ENCODE measurements at regions not wholly inside any gene's neighbourhood (a gene's known extent, or its start where the extent isn't known, plus 50 kb on each side); places are given as distances from the start of the nearest gene placed in this dataset.
"Not testable (repeated sequence)": the region's sequence is repeated elsewhere in the genome, so short reads cannot be mapped to it uniquely, and the experiment has no call there.

DNA sequence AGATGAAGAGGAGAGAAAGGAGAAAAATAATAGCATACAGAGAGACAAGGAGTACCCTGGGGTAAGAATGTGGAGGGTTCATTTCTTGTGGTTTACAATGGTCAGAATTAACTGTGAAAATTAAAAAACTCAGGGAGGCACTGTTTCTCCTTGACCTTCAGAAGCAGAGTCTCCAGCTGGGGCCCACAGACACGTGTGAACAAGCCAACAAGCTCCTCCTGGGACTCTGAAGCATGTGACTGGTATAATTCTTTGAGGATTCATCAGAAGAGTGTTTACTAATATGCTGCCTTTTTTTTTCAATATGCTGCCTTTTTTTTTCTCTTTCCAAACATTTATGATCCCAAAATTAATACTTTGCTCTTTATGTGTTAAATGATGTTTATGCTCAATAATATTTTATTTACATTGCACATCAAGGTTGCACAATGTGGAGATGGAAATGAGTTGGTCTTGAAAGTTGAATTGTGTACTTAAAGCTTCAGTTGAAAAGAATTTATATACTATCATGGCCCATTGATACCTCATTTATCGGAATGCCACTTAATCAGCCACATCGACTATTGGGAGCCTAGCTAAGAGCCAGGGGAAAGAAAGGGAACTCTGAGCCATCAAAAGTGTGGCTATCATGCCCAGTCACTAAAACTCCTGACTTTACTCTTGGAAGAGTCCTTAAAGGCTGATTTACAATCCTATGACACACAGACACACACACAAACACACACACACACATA, 134.7 kb upstream of the RHOBTB1 start:
- no peak for DNase-seq

DNA sequence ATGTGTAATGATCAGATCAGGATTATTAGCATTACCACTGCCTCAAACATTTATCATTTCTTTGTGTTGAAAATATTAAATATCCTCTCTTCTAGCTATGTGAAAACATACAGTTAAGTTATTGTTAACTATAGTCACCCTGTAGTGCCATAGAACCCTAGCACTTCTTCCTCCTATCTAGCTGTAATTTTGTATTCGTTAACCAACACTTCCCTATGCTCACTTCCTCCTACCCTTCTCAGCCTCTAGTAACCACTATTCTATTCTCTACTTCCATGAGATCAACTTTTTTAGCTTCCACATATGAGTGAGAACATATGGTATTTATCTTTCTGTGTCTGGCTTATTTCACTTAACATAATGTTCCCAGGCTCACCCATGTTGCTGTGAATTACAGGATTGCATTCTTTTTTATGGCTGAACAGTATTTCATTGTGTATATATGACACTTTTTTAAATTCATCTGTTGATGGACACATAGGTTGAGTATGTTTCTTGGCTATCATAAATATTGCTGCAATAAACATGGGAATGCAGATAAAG, 132.7 kb upstream of the RHOBTB1 start:
- no peak for DNase-seq

DNA sequence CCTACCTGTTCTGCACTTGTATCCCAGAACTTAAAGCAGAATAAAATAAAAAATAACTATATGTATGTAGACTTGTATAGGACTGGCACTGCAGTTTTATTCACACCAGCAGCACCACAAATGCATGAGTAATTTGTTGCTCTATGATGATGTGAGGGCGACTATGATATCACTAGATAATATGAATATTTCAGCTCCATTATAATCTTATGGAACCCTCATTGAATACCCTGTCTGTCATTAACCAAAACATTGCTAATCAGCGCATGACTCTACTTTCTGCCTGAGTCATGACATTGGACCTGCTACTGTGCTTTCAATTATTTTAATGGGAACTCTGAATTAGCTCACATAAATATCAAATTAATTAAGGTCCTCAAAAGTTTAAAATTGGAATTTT, 129.4 kb upstream of the RHOBTB1 start:
- DNase-seq, result no peak

DNA sequence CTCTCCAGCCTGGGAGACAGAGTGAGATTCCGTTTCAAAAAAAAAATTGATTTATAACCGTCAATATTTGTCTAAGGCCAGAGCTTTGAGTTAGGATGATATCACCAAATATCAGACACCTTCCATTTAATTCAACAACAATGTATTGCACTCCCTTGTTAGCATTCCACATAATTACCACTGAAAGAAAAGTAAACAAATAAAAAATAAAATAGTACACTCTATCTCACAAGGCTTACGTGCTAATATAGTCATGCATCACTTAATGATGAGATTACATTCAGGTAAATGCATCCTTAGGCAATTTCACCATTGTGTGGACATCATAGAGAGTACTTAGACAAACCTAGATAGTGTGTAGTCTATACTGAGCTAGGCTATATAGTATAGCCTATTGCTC, 127.6 kb upstream of the RHOBTB1 start:
- DNase-seq, result no peak

DNA sequence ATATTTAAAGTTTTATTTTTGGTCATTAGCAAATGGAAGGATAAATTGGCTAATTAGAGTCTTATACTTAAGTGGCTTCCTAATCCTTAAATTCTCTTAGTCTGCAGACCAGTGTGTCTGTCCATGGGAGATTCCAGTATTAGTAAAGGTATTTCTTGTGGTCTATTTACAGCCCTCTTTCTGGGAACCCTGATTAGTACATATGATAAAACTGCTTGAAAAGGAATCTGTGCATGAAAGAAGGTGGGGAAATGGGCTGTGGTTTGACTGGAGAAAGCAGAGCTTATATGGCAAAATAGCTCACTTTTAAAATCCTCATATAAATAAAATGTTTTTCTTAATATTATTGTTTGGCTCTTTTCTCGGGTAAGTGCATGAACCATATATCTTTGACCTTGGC, 124.5 kb upstream of the RHOBTB1 start:
- no peak for DNase-seq

DNA sequence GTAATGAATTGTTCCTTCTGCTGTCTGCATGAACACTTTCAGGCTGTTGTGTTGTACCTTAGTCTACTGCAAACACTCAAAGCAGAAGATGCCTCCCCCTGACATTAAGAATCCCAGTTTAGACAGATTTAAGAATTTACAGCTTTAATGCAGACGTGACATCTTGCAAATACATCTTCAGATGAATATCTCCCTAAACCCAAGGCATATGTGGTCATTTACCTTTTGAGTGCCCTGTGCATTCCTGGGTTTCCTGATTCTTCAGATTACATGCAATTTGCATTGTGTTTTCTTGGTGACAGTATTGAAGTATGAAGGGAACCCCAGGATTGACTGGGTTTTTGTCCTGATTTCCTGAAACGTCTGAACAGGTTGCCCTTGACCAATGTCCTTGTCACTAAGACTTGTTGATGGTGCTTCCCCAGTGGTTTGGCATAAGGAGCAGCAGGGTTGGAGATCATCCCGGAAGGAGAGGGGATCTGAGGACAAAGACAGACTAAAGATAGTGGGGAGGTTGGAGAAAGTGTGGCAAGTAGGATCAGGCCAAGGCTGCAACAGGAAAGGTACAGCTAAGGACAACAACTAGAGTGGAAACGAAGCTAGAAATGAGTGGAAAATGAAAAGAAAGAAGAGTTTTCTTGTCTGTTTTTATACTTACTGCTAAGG, 123.8 kb upstream of the RHOBTB1 start:
- no peak for DNase-seq

DNA sequence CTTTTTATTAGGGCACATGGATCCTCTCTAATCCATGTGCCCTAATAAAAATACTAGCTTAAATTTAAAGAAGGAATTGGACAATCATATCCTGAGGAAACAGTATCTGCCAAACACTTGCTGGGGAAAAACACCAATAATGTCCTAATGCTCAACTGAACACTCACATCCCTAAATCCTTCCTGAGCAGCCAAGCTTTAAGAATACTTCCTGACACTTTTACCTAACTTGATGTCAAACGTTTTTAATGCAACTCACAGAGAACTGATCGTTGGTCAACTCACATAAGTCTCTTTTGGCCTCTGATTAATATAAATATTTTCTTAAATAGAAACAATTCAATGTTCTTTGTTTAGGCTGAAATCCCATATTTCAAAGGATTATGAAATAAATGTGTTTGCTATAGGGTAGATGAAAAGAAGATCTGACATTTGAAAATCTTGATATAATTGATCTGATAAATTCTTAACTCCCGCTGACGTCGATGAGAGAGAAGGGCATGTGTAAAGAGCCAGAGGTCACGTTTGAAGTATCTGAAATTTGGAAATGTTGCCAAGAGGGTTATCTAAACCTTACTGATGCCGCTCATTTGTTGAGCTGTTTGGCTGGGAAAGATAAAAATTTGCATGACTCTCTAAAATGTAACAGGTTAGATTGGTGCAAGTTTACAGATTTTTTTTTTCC, 122.8 kb upstream of the RHOBTB1 start:
- no peak for DNase-seq

DNA sequence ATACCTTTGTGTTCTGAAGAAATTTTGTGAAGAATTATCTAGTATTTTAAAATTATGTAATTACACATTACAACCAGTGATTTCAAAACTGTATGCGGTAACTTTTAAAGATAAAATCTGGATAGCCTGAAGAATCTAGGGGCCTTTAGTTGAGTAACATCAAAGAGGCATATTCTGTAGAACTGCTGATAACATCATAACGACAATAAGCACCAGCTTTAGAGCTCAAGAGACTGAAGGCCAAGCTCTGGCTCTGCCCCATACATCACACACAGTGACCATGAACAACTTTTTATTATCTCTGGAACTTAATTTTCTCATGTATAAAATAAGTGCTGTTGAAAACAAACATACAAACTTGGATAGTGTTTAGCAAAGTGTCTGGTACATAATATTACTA, 121.1 kb upstream of the RHOBTB1 start:
- no peak for DNase-seq

DNA sequence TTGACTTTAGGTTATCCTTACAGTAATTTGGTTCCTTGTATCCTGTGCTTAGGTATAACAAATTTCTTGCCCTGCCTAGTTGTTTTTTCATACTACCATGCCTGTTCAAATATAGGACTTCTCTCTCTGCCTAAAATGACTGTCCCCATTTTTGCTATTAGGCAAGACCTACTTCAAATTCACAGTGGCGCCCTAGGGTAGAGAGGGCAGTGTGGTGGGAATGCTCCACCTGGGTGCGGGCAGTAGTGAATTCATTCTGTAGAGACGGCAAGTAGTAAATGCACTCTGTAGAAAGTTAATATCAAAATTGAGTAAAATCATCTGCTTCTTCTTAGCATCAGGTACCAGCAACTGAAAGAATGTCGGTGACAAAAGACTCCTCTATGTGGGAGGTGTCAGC, 120.4 kb upstream of the RHOBTB1 start:
- DNase-seq, result no peak

DNA sequence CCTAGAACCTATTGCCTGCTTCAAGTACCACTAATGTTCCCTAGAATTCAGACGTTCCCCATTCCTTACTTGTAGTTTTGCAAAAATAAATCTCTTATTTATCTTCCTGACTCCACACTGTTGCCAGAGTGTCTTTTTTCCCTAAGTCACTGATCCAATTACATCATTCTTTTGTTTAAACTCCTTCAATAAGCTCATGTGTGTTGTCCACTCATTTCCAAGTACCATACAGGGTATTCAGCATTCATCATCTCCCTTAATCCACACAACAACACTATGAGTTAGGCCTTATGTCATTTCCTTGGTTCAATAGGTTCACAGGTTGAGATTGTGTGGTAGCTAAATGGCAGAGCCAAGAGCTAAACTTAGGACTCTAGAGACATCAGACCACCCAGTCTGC, 119.9 kb upstream of the RHOBTB1 start:
- no peak for DNase-seq

DNA sequence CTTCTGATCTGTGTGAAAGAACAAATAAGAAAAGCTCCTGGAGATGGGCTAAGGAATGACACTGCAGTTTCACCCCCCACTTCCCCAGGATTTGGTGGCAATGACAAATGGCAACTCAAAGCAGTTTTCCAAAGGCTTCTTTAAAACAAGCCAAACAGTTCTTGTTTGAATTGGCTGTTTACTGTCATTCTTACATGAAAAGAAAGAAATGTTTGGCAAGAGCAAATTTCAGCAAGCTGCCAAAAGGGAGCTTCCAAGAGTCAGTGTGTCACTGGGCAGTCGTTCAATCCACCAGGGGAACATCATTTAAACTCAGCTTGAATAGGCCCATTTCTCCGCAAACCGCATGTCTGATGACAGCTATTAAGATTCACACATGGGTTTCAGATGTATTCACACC, 119.0 kb upstream of the RHOBTB1 start:
- no peak for DNase-seq

DNA sequence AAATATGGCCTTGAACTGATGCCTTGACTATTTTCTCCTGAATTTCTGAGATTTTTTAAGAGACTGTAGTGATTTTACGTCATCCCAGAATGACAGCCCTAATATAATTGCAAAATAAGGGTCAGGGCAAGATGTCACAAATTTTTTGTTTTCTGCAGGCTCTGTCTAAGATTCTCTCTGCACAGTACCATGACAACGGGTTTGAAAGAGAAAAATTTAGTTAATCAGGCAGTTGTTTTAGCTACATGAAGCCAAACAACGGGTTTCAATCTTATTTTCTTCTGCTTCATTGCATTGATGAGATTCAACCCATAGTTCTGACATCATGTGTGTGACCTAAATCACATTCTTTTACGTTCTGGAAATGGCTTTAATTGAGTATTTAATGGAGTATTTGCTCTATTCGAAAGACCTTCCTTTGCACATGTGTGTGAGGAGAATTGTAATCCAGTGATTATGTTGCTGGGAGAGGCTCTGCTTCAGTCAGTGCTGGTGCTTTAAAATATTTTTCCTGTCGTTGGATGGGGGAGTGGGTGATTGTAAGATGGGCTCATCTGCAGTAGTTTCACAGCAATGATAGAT, 118.0 kb upstream of the RHOBTB1 start:
- no peak for DNase-seq

DNA sequence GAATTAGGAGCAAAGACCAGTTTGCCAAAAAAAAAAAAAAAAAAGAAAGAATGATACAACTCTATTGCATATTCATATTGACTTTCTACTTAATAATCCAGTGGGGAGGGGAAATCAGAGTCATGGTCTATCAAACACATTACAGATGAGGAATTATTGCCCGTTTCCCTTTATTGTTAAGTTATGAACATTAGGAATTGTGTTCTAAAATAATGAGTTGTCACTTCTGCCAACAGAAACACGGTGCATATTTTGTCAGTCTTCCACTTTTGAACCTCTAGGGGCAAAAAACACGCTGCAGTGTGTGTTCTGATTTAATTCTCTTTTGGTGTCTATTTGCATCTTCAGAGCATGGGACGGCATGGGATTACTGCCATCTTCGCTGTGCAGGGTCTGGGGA, 115.7 kb upstream of the RHOBTB1 start:
- no peak for DNase-seq

DNA sequence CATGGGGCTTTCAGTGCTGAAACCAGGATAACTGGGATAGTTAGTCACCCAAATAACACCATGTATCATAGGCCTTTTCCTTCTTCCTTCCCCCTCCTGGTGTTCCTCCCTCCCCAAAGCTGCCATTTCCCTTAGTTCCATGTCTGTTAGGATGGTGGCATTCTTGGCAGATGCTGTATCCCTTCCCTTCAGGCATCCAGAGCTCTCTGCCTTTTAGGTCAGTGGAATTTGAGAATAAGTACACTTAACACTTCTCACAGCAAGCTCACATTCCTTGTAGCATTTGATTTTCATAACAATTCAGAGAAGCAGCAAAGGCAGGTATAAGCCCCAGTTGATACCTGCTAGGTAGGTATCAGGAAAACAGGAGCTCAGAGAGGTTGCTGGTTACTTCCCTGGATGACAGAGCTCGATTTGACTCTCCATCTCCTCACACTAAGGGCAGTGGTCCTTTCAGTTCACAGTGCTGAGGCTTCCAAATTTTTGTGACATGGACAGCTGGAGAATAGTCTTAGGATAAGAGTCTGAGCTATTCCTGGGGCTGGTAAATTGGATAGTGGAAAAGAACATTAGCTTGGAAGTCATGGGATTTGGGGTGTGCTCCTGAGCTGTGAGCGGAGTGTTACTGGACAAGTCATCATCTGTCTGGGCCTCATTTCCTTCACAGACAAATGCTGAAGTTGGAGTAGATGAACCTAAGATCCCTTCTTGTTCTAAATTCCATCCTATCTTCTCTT, 108.7 kb upstream of the RHOBTB1 start:
- DNase-seq, result no peak

DNA sequence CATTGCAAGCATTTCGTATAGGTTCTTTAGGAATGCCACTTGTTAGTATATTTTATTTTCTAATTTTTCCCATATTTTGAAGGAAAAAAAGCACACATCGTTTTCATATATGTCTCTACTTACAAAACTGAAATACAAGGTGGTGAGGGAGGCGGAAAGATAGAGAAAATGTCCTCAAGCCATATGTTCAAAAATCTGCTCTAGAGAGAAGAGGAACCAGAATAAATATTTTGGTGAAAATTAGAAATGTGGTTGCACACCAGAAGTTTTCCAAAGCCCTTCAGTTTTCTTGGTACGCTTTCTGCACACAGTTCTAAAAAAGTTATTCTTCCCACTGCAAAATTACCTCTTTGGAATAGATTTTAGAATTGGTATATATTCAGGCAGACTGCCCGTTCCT, 107.4 kb upstream of the RHOBTB1 start:
- no peak for DNase-seq

DNA sequence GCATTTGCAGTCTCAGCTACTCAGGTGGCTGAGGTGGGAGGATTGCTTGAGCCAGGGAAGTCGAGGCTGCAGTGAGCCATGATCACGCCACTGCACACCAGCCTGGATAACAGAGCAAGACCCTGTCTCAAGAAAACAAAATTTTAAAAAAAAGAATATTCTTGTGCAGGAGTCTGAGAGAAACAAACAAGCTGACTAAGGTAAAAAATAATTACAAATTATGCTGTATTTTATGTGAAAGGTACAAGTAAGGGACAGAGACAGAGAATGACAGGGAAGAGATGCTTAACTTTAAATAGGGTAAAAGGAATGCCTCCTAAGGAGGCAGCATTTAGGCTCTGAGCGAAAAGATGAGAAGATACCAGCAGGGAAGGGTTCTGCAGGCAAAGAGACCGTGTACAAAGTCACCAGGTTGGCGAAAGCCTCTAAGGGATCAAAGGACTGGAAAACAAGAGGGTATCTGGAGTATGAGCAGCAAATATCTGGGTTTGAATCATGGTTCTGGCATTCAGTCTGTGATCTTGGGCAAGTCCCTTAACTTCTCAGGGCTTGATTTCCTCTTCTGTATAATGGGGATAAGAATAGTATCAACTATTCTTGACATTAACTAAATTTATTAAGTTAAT, 106.2 kb upstream of the RHOBTB1 start:
- no peak for DNase-seq

DNA sequence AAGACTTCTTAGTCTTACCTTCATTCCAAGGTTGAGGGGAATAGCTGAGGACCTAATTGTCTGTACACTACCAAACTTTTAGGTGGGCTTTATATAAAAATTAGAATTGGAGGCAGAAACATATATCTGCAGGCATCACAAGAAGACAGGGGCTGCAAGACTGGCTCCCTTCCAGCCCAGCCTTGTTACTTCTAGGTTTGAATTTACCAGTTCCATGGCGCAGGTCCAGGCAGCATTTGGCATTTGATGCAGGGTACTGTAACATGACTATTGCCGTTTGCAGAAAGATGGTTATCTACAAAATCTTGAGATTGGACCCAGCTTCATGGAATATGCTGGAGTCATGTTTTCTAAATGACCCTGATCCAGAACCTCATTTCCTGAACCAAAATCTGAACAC, 105.4 kb upstream of the RHOBTB1 start:
- DNase-seq, result no peak

DNA sequence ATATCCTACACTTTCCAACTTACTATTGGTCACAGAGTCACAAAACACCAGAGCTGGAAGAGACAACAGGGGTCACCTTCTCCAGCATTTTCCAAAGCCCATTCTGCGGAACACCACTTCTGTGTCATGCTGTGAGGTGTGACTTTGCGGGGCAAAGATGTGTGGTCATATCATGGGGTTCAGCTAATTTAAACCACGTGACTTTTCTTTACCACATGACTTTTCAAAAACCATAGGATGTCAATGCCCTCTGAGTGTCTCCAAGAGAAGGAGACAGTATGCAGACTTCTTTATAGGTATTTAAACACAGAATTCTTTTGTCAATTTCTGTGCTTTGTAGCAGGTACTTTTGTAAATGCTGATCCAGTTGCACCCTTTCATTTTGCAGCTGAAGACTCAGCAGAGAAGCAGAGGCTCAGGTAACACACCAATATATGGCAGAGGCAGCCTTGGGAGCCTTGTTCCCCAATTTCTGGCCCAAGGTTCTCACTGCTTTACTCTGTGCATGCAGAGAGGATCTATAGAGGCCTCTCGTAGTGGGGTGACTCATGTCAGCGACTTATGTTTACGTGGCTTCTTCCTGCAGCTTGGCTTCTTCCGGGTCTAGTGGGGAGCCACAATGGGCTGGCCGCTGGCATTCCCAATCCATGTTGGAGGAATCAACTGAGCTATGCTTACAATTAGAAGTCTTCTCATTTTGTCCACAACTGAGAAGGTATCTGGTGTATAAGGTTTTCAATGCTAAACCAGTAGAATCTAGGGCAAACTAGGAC, 104.0 kb upstream of the RHOBTB1 start:
- DNase-seq, result no peak

DNA sequence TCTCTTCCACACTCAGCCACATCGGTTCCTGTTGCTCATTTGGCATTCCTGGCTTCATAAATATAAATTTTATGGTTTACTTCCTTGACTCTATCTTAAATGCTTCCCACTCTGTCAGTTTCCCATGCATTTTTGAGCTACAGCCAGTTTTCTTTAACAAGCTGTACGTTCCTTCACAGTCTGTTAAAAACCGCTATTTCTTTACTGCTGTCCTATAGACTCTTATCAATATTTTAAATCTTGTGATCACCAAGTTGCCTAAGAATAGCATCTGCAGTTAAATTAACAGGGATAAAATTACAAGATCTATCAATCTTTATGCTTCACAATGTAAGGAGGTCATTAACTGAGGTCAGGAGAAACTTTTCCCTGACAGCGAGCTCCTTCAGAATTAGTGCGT, 103.1 kb upstream of the RHOBTB1 start:
- DNase-seq, result no peak

DNA sequence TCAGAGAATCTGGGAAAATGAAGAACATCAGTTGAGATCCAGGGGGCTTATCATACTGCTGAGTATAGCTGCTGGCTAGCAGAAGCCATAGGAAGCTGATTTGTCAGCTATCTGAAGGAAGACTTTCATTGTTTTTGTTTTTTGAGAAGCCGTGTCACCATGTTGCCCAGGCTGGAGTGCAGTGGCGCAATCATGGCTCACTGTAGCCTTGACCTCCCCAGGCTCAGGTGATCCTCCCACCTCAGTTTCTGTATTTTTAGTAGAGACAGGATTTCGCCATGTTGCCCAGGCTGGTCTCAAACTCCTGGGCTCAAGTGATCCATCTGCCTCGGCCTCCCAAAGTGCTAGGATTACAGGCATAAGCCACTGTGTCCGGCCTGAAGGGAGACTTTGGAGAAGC, 101.5 kb upstream of the RHOBTB1 start:
- not testable (repeated sequence) for DNase-seq

DNA sequence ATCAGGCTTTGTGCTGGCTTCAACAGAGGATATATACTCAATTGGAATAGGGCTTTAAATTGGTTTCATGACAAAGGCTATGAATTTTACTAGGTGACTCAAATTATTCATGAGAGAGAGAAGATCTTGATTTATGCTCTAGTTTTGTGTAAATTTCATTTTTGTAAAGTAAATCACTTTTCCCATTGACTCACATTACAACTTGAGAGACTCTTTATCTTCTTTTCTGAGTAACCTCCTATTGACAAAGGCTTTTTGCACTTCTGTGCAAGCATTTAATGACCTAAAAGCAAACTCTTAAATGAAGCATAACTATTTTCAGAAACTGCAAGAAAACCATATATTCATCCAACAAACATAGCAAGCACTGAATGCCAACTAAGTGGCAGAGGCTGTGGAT, 98.5 kb upstream of the RHOBTB1 start:
- DNase-seq, result no peak

All from activated CD4-positive, alpha-beta T cell treated with anti-CD3 and anti-CD28 coated beads, Interleukin-2, amount 50 U/mL, for 16 hours (primary cell).